ENCODE measurements at regions not wholly inside any gene's neighbourhood (a gene's known extent, or its start where the extent isn't known, plus 50 kb on each side); places are given as distances from the start of the nearest gene placed in this dataset.

- TF ChIP-seq CTCF (IDR thresholded peaks at IDR 0.05; ENCODE audit: insufficient read depth, low read depth, low read length), result no peak
- no peak for TF ChIP-seq EZH2 (IDR thresholded peaks at IDR 0.05; ENCODE audit: insufficient read depth, low read length)
These were observed 229.0 kb downstream of the CENPF start for GRCh38 chr1:214831956-214832355.

DNA sequence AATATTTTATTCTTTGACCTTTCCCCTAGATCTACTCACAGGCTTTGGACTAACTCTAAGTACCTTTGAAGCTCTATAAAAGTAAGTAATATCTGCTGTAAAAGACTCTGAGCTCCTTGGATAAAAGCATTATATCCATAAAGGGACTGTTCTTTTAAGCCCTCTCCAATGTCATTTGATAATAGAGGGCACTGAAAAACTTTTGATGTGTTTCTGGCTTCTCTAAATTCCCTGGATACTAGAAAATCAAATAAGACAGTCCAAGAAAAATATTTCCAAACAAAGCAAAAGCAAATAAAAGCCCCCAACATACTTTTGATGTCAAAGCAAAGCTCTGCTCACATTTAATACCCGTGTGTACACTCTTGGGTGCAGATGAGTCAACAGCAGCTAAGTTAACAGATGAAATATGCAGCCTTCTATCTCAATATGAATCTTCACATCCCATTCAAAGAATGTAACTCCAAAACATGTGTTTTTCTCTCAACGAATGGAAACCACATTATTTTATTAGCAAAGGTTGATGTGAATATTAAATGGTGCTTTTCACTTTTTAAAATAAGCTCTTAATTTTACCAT is 230.3 kb downstream of the CENPF start:
- no peaks in the 10 kb centered on the region for H3K27me3 ChIP-seq (ENCODE audit: insufficient read depth, low read length)
- Mint-ChIP-seq H3K27ac (ENCODE audit: unreplicated experiment) (no peak overlapping the region), H3K9me3 (ENCODE audit: unreplicated experiment) (no peaks in the 10 kb centered on the region), H3K4me3 (ENCODE audit: unreplicated experiment) (no peak overlapping the region), H3K27me3 (ENCODE audit: low read depth, unreplicated experiment) (no peaks in the 10 kb centered on the region), H3K4me1 (ENCODE audit: low read depth, unreplicated experiment) (peaks cover 19% of the 10 kb centered on the region), H3K36me3 (ENCODE audit: low read depth, unreplicated experiment) (no peaks in the 10 kb centered on the region)
- H3K36me3 ChIP-seq (ENCODE audit: insufficient read depth, low read length), result no peaks in the 10 kb centered on the region
- peak overlapping the region; percentile 17 for H3K27ac ChIP-seq (ENCODE audit: low read depth, low read length)
- peak overlapping the region; percentile 35 for H3K4me2 ChIP-seq (ENCODE audit: low read length)
- H2AFZ ChIP-seq (ENCODE audit: low read depth, low read length), result no peak overlapping the region
- H3K9ac ChIP-seq (ENCODE audit: low read length), result no peak overlapping the region
- no peak for TF ChIP-seq CTCF (IDR thresholded peaks at IDR 0.05; ENCODE audit: insufficient read depth, low read depth, low read length)
- no peak for TF ChIP-seq EZH2 (IDR thresholded peaks at IDR 0.05; ENCODE audit: insufficient read depth, low read length)
- H3K79me2 ChIP-seq (ENCODE audit: insufficient read depth, low read length), result no peaks in the 10 kb centered on the region
- peak; percentile 81 for DNase-seq (ENCODE audit: low read depth)
- H3K4me3 ChIP-seq (ENCODE audit: insufficient read depth, low read depth, low read length), result no peak overlapping the region
- H4K20me1 ChIP-seq (ENCODE audit: insufficient read depth, low read length), result no peaks in the 10 kb centered on the region
- peaks cover 14% of the 10 kb centered on the region for H3K4me1 ChIP-seq (ENCODE audit: insufficient read depth, low read length)
- H3K9me3 ChIP-seq (ENCODE audit: insufficient read depth, low read depth, low read length), result no peaks in the 10 kb centered on the region
- peak; percentile 92 for FAIRE-seq

More at GRCh38 chr1:214831956-214832355, 229.0 kb downstream of the CENPF start:
- DNase-seq (ENCODE audit: low read depth), result no peak
- H3K27me3 ChIP-seq (ENCODE audit: insufficient read depth, low read length), result no peaks in the 10 kb centered on the region
- Mint-ChIP-seq H3K27ac (ENCODE audit: unreplicated experiment) (no peak overlapping the region), H3K4me3 (ENCODE audit: unreplicated experiment) (no peak overlapping the region), H3K9me3 (ENCODE audit: unreplicated experiment) (no peaks in the 10 kb centered on the region), H3K36me3 (ENCODE audit: low read depth, unreplicated experiment) (no peaks in the 10 kb centered on the region), H3K27me3 (ENCODE audit: low read depth, unreplicated experiment) (no peaks in the 10 kb centered on the region), H3K4me1 (ENCODE audit: low read depth, unreplicated experiment) (peaks cover 7% of the 10 kb centered on the region)
- no peaks in the 10 kb centered on the region for H3K79me2 ChIP-seq (ENCODE audit: insufficient read depth, low read length)
- H3K27ac ChIP-seq (ENCODE audit: low read depth, low read length), result no peak overlapping the region
- no peak overlapping the region for H3K4me3 ChIP-seq (ENCODE audit: insufficient read depth, low read depth, low read length)
- H2AFZ ChIP-seq (ENCODE audit: low read depth, low read length), result no peak overlapping the region
- H4K20me1 ChIP-seq (ENCODE audit: insufficient read depth, low read length), result no peaks in the 10 kb centered on the region
- no peaks in the 10 kb centered on the region for H3K9me3 ChIP-seq (ENCODE audit: insufficient read depth, low read depth, low read length)
- peak; percentile 54 for FAIRE-seq
- H3K4me1 ChIP-seq (ENCODE audit: insufficient read depth, low read length), result peaks cover 6% of the 10 kb centered on the region
- no peaks in the 10 kb centered on the region for H3K36me3 ChIP-seq (ENCODE audit: insufficient read depth, low read length)
- no peak overlapping the region for H3K9ac ChIP-seq (ENCODE audit: low read length)
- H3K4me2 ChIP-seq (ENCODE audit: low read length), result no peak overlapping the region

DNA sequence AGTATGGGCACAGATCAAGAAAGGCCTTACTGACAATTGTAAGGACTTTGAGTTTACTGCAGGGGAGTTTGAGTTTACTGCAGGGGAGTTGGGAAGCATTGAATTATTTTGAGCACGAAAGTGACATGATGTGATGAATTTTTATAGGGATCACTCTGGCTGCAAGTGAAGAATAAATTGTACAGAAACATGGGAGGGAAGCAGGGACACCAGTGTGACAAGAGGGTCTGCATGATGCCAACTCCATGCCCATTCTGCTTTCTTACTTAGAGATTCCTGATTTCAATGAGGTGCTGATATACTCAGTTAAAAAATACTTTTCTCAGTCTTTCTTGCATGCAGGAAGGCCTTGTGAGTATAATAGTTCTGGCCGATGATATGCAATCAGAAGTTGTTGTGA is 234.4 kb downstream of the CENPF start:
- Histone ChIP-seq H3K9me3 (ENCODE audit: insufficient read depth, low read depth, low read length) (no peaks in the 10 kb centered on the region), H3K9ac (ENCODE audit: low read length) (no peak overlapping the region), H3K36me3 (ENCODE audit: insufficient read depth, low read length) (no peaks in the 10 kb centered on the region), H2AFZ (ENCODE audit: low read depth, low read length) (no peak overlapping the region), H4K20me1 (ENCODE audit: insufficient read depth, low read length) (no peaks in the 10 kb centered on the region), H3K27ac (ENCODE audit: low read depth, low read length) (no peak overlapping the region), H3K79me2 (ENCODE audit: insufficient read depth, low read length) (no peaks in the 10 kb centered on the region), H3K4me1 (ENCODE audit: insufficient read depth, low read length) (peaks cover 22% of the 10 kb centered on the region), H3K4me2 (ENCODE audit: low read length) (no peak overlapping the region), H3K27me3 (ENCODE audit: insufficient read depth, low read length) (no peaks in the 10 kb centered on the region), H3K4me3 (ENCODE audit: insufficient read depth, low read depth, low read length) (no peak overlapping the region)
- DNase-seq (ENCODE audit: low read depth) (no peak), FAIRE-seq (peak; percentile 26)
- Mint-ChIP-seq H3K27ac (ENCODE audit: unreplicated experiment) (no peak overlapping the region), H3K4me1 (ENCODE audit: low read depth, unreplicated experiment) (peaks cover 31% of the 10 kb centered on the region), H3K9me3 (ENCODE audit: unreplicated experiment) (no peaks in the 10 kb centered on the region), H3K4me3 (ENCODE audit: unreplicated experiment) (no peak overlapping the region), H3K27me3 (ENCODE audit: low read depth, unreplicated experiment) (no peaks in the 10 kb centered on the region), H3K36me3 (ENCODE audit: low read depth, unreplicated experiment) (no peaks in the 10 kb centered on the region)
- no peak for TF ChIP-seq CTCF (IDR thresholded peaks at IDR 0.05; ENCODE audit: insufficient read depth, low read depth, low read length)
- no peak for TF ChIP-seq EZH2 (IDR thresholded peaks at IDR 0.05; ENCODE audit: insufficient read depth, low read length)

Measured in astrocyte (in vitro differentiated cells and primary cell).